ENCODE measurements at regions not wholly inside any gene's neighbourhood (a gene's known extent, or its start where the extent isn't known, plus 50 kb on each side); places are given as distances from the start of the nearest gene placed in this dataset.

- TF ChIP-seq, protein P1, sequence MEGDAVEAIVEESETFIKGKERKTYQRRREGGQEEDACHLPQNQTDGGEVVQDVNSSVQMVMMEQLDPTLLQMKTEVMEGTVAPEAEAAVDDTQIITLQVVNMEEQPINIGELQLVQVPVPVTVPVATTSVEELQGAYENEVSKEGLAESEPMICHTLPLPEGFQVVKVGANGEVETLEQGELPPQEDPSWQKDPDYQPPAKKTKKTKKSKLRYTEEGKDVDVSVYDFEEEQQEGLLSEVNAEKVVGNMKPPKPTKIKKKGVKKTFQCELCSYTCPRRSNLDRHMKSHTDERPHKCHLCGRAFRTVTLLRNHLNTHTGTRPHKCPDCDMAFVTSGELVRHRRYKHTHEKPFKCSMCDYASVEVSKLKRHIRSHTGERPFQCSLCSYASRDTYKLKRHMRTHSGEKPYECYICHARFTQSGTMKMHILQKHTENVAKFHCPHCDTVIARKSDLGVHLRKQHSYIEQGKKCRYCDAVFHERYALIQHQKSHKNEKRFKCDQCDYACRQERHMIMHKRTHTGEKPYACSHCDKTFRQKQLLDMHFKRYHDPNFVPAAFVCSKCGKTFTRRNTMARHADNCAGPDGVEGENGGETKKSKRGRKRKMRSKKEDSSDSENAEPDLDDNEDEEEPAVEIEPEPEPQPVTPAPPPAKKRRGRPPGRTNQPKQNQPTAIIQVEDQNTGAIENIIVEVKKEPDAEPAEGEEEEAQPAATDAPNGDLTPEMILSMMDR (conservative IDR thresholded peaks at IDR 0.05; ENCODE audit: low read depth, low read length): no peak
- no peak overlapping the region for H3K4me3 ChIP-seq (ENCODE audit: low read depth, low read length)
- DNase-seq (ENCODE audit: low read depth): no peak
Measured at GRCh38 chr17:79485991-79486390, 124.9 kb downstream of the RBFOX3 start.

DNA sequence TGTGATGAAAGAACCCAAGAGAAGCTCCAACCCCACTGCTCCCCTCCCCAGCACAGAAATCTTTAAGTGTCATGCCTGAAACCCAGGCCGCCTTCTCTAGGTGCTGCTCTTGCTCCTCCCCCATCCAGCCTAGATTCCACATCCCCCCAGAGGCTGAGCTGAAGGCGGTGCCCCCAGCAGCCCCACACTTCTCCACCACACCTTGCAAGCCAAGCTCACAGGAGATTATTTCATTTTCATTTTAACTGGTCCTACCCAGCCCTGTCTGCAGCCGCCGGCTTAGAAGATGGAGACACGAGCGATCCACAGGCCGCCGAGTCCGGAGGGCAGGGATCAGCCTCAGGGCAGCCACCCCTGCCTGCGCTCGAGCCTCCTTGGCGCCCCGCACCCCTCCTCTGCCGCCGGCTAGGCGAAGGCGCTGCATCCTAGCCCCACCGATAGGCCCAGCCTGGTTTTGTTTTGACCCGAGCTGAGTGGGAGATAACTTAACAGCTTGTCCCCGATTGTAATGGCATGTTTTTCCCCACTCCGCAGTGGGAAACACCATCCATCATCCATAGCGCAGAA is 125.3 kb downstream of the RBFOX3 start:
- no peak for DNase-seq (ENCODE audit: low read depth)
- TF ChIP-seq, protein P1 (conservative IDR thresholded peaks at IDR 0.05; ENCODE audit: low read depth, low read length): no peak

DNA sequence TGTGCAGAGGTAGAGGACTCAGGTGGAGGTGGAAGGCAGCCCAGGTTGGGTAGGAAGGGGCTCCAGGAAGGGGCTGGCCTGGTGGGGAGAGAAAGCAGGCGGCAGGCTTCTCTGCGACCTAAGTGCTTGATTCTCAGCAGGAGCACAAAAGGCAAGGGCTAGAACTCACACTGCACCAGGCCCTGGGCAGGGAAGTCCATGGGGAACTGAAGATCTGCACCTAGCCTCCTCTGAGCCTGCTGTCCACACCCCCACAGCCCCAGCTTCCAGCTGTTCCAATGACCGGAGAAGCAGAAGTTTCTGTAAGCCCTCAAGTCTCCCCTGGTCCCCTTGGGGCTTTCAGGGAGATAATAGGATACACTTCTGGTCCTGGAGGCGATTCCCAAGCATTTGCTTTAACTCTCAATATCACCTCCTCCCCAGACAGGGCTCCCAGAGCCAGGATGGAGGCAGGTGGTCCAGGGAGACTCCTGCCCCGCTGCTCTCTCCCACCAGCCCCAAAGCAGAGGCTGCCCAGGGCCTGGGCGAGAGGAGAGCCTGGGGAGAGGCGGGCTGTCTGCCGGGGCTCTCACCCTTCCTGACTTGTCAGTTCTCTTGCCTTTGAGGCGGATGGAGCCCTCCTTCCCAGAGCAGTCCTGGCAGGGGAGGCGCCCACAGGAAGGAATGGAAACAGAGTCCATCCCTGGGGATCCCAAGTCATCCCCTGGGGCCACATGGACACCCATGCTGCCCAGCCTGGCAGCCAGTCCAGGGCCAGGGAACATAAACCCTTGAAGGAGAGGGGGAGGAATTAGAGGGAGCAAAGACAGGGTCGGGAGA is 126.0 kb downstream of the RBFOX3 start:
- H3K4me3 ChIP-seq (ENCODE audit: low read depth, low read length): no peak overlapping the region
- TF ChIP-seq, protein P1 (conservative IDR thresholded peaks at IDR 0.05; ENCODE audit: low read depth, low read length): no peak
- no peak for DNase-seq (ENCODE audit: low read depth)

More for the DNA sequence above, 125.3 kb downstream of the RBFOX3 start:
- H3K4me3 ChIP-seq (ENCODE audit: low read depth, low read length): no peak overlapping the region

GRCh38 chr17:79483842-79484241 is 127.0 kb downstream of the RBFOX3 start:
- H3K4me3 ChIP-seq (ENCODE audit: low read depth, low read length): no peak overlapping the region
- no peak for DNase-seq (ENCODE audit: low read depth)
- TF ChIP-seq, protein P1 (conservative IDR thresholded peaks at IDR 0.05; ENCODE audit: low read depth, low read length): no peak

GRCh38 chr17:79482727-79483521 is 127.9 kb downstream of the RBFOX3 start:
- TF ChIP-seq, protein P1 (conservative IDR thresholded peaks at IDR 0.05; ENCODE audit: low read depth, low read length): no peak
- no peak overlapping the region for H3K4me3 ChIP-seq (ENCODE audit: low read depth, low read length)
- no peak for DNase-seq (ENCODE audit: low read depth)

- no peak for DNase-seq (ENCODE audit: low read depth)
- no peak overlapping the region for H3K4me3 ChIP-seq (ENCODE audit: low read depth, low read length)
- TF ChIP-seq, protein P1 (conservative IDR thresholded peaks at IDR 0.05; ENCODE audit: low read depth, low read length): no peak
Measured at GRCh38 chr17:79479876-79480275, 131.0 kb downstream of the RBFOX3 start.

Measured in epithelial cell of proximal tubule (primary cell).